SK-N-SH (cell line): ENCODE measurements at regions not wholly inside any gene's neighbourhood (a gene's known extent, or its start where the extent isn't known, plus 50 kb on each side); places are given as distances from the start of the nearest gene placed in this dataset.

Experiments
- CTCF ChIA-PET: fragments of 300-600, 350-600 bp; formaldehyde crosslinking; extraction: SDS; loops from one replicate; lab custom pipeline; 2021; lab: Yijun Ruan, JAX
- POLR2A ChIA-PET: fragments of 350-600 bp; sonication (Branson Sonifier 250); formaldehyde crosslinking; extraction: SDS; loops from one replicate; lab custom pipeline; 2020; ENCODE audit warnings: antibody characterized with exemption, inconsistent platforms; lab: Yijun Ruan, JAX
- DNase-seq: peaks from one replicate; pipeline ENCODE4 v3.0.0; 2012
- H2AFZ ChIP-seq: fragments of 200-600 bp; sonication (generic); 2 replicates; pipeline ENCODE4 v1.8.1; 2016; ENCODE audit warnings: antibody characterized with exemption, mild to moderate bottlenecking, low read depth
- H3F3A ChIP-seq: fragments of 200-600 bp; sonication (generic); replicated peaks from 2 replicates; pipeline ENCODE3; 2016; ENCODE audit warnings: antibody characterized with exemption, mild to moderate bottlenecking; ENCODE audit not compliant: insufficient read depth
- H3K27ac ChIP-seq, 2 experiments: fragments of 200-500 bp in 1 of 2; fragments of 200-600 bp in 1 of 2; sonication (Bioruptor generic) in 1 of 2; sonication (generic), shearing (Covaris generic) in 1 of 2; 2 replicates each; pipeline versions ENCODE4 v1.5.1 to v1.6.1; 2014 to 2016; ENCODE audit warnings: low read depth in 2 of 2, inconsistent platforms in 1 of 2, low read length in 1 of 2, mild to moderate bottlenecking in 1 of 2, mixed read lengths in 1 of 2
- H3K27me3 ChIP-seq: fragments of 200-600 bp; sonication (generic), shearing (Covaris generic); 2 replicates; pipeline ENCODE4 v1.6.1; 2016; ENCODE audit warnings: mixed run types; ENCODE audit not compliant: insufficient read depth
- H3K36me3 ChIP-seq, 2 experiments: fragments of 200-500 bp in 1 of 2; fragments of 200-600 bp in 1 of 2; sonication (Bioruptor generic) in 1 of 2; sonication (generic) in 1 of 2; replicated peaks in 1 of 2; 2 replicates each; pipeline versions ENCODE3 to v1.5.1; 2014 to 2016; ENCODE audit warnings: low read length in 1 of 2, mild to moderate bottlenecking in 1 of 2; ENCODE audit not compliant: insufficient read depth in 2 of 2, control insufficient read depth in 1 of 2
- H3K4me1 ChIP-seq, 2 experiments: fragments of 200-500 bp in 1 of 2; fragments of 200-600 bp in 1 of 2; sonication (Bioruptor generic) in 1 of 2; sonication (generic), shearing (Covaris generic) in 1 of 2; 2 replicates each; pipeline versions ENCODE4 v1.5.1 to v1.6.1; 2014 to 2016; ENCODE audit warnings: low read depth in 1 of 2, low read length in 1 of 2, mixed run types in 1 of 2; ENCODE audit not compliant: insufficient read depth in 2 of 2, control insufficient read depth in 1 of 2
- H3K4me2 ChIP-seq: fragments of 200-600 bp; sonication (generic), shearing (Covaris generic); 2 replicates; pipeline ENCODE4 v1.6.1; 2017; ENCODE audit warnings: mixed run types
- H3K4me3 ChIP-seq, 2 experiments: fragments of 200-500 bp in 1 of 2; fragments of 200-600 bp in 1 of 2; sonication (Bioruptor generic) in 1 of 2; sonication (generic), shearing (Covaris generic) in 1 of 2; 2 replicates each; pipeline versions ENCODE4 v1.5.1 to v1.8.1; 2014 to 2016; ENCODE audit warnings: low read depth in 2 of 2, inconsistent platforms in 1 of 2, low read length in 1 of 2, mild to moderate bottlenecking in 1 of 2, mixed read lengths in 1 of 2, moderate library complexity in 1 of 2
- H3K79me2 ChIP-seq: fragments of 200-600 bp; sonication (generic); 2 replicates; pipeline ENCODE4 v1.8.1; 2017; ENCODE audit warnings: mild to moderate bottlenecking; ENCODE audit not compliant: insufficient read depth
- H3K9ac ChIP-seq: fragments of 200-600 bp; sonication (generic); 2 replicates; pipeline ENCODE4 v1.6.1; 2017; ENCODE audit warnings: mixed run types
- H3K9me2 ChIP-seq: fragments of 200-600 bp; sonication (generic); 2 replicates; pipeline ENCODE4 v1.6.1; 2017; ENCODE audit warnings: mixed run types
- H3K9me3 ChIP-seq: fragments of 200-600 bp; sonication (generic); 2 replicates; pipeline ENCODE4 v1.6.1; 2017; ENCODE audit warnings: mixed run types, mild to moderate bottlenecking, moderate library complexity
- H4K20me1 ChIP-seq: fragments of 200-600 bp; sonication (generic); 2 replicates; pipeline ENCODE4 v1.6.1; 2017; ENCODE audit warnings: mild to moderate bottlenecking, mixed run types; ENCODE audit not compliant: insufficient read depth
- FOSL2 ChIP-seq: IDR thresholded peaks from 2 replicates; pipeline ENCODE4 v1.4.0; 2012; ENCODE audit warnings: low read depth, mild to moderate bottlenecking, moderate library complexity, borderline replicate concordance
- FOXJ3 ChIP-seq: sonication (generic); formaldehyde crosslinking; IDR thresholded peaks from 2 replicates; pipeline ENCODE4 v1.5.1; 2020; ENCODE audit warnings: mild to moderate bottlenecking, missing genetic modification reagents
- GABPA ChIP-seq: IDR thresholded peaks from 2 replicates; pipeline ENCODE4 v1.4.0; 2012; ENCODE audit warnings: low read depth, mild to moderate bottlenecking
- IRF3 ChIP-seq: fragments of 150-350 bp; IDR thresholded peaks from 2 replicates; pipeline ENCODE4 v1.6.1; 2016; ENCODE audit warnings: mild to moderate bottlenecking, low read depth, low read length
- JUND ChIP-seq: IDR thresholded peaks from 2 replicates; pipeline ENCODE4 v1.4.0; 2012
- MXI1 ChIP-seq: IDR thresholded peaks from 2 replicates; pipeline ENCODE4 v1.6.1; 2012; ENCODE audit warnings: mild to moderate bottlenecking, low read depth, low read length, improper control_type of control experiment
- POLR2AphosphoS5 ChIP-seq: IDR thresholded peaks from 2 replicates; pipeline ENCODE4 v1.6.1; 2012; ENCODE audit warnings: low read depth, low read length
- RAD21 ChIP-seq: IDR thresholded peaks from 2 replicates; pipeline ENCODE4 v1.6.1; 2012; ENCODE audit warnings: mild to moderate bottlenecking, low read length
- SIN3A ChIP-seq: IDR thresholded peaks from 2 replicates; pipeline ENCODE4 v1.6.1; 2012; ENCODE audit warnings: low read depth, mild to moderate bottlenecking, low read length, moderate library complexity, borderline replicate concordance
- TAF1 ChIP-seq: IDR thresholded peaks from 2 replicates; pipeline ENCODE4 v1.6.1; 2012; ENCODE audit warnings: low read depth, mild to moderate bottlenecking, low read length, moderate library complexity, borderline replicate concordance
- TCF12 ChIP-seq: IDR thresholded peaks from 2 replicates; pipeline ENCODE4 v1.4.0; 2012
- TEAD4 ChIP-seq: IDR thresholded peaks from 2 replicates; pipeline ENCODE4 v1.4.0; 2012; ENCODE audit warnings: mild to moderate bottlenecking, borderline replicate concordance; ENCODE audit not compliant: insufficient read depth
- USF2 ChIP-seq: fragments of 150-350 bp; IDR thresholded peaks from 2 replicates; pipeline ENCODE4 v1.6.1; 2017; ENCODE audit warnings: antibody characterized with exemption, low read length, low read depth, borderline replicate concordance
- whole genome bisulfite sequencing: methylation state at CpG from one replicate; pipeline ENCODE4 v1.1.6; 2017; ENCODE audit warnings: low lambda C conversion rate; 5-methylcytosine and 5-hydroxymethylcytosine counted together
- TF ChIP-seq, protein P1 (sequence below): IDR thresholded peaks from 2 replicates; pipeline ENCODE4 v1.4.0; 2012; ENCODE audit warnings: low read depth, borderline replicate concordance
- TF ChIP-seq, protein P2 (sequence below): fragments of 200-600 bp; sonication (generic); IDR thresholded peaks from 2 replicates; pipeline ENCODE4 v1.6.1; 2017; ENCODE audit warnings: antibody characterized with exemption, mild to moderate bottlenecking, moderate library complexity

DNA sequence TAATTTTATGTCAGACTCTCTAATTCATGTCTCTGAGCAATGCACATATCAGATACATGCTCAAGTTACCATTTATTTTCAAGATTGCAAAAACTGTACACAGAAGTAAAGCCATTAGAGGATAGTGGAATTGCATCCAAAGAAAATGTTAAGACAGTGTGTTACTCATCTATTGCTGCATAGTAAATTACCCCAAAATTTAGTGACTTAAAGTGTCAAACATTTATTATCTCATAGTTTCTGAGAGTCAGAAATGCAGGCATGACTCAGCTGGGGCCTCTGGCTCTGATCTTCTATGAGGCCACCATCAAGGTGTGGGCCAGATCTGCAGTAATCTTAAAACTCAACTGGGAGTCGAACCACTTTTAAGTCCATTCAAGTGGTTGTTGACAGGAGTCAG, 275.2 kb downstream of the QDPR start:
- Histone ChIP-seq H3K27ac (peak overlapping the region in 1 of 2 experiments; percentile 33; a peak in 1 of 4 replicates), H2AFZ (no peak overlapping the region), H3K27me3 (no peaks in the 10 kb centered on the region), H3K4me3 (no peak overlapping the region), H4K20me1 (no peaks in the 10 kb centered on the region), H3F3A (peaks cover 13% of the 10 kb centered on the region), H3K79me2 (no peaks in the 10 kb centered on the region), H3K9me2 (no peaks in the 10 kb centered on the region), H3K9ac (no peak overlapping the region), H3K9me3 (no peaks in the 10 kb centered on the region), H3K4me2 (no peak overlapping the region), H3K36me3 (no peaks in the 10 kb centered on the region), H3K4me1 (peaks cover 16 to 20% of the 10 kb centered on the region in 2 experiments; a peak in 3 of 4 replicates)
- no peak for DNase-seq
- POLR2A ChIA-PET, result no interaction called here
- TF ChIP-seq JUND (peak; percentile 46; the same call in 1 of the 2 replicates), TCF12 (peak; percentile 20; the same call in 1 of the 2 replicates), SIN3A (no peak)
- TF ChIP-seq, protein P1, sequence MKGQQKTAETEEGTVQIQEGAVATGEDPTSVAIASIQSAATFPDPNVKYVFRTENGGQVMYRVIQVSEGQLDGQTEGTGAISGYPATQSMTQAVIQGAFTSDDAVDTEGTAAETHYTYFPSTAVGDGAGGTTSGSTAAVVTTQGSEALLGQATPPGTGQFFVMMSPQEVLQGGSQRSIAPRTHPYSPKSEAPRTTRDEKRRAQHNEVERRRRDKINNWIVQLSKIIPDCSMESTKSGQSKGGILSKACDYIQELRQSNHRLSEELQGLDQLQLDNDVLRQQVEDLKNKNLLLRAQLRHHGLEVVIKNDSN, result no peak
- CTCF ChIA-PET, result no interaction called here
- WGBS, result 58% methylated on average over 1 of the region's 1 CpG

GRCh38 chr4:17234678-17235077, 277.2 kb downstream of the QDPR start:
- no peak overlapping the region for H3K4me2 ChIP-seq
- H3K4me3 ChIP-seq, result no peak overlapping the region
- no peaks in the 10 kb centered on the region for H3K9me3 ChIP-seq
- 84% methylated on average over 1 of the region's 1 CpG for WGBS
- H3K4me1 ChIP-seq, result peaks cover 18 to 24% of the 10 kb centered on the region in 2 experiments; a peak in 3 of 4 replicates
- ChIA-PET CTCF (no interaction called here), POLR2A (no interaction called here)
- no peak for DNase-seq
- no peak overlapping the region for H3K27ac ChIP-seq
- H3K36me3 ChIP-seq, result no peaks in the 10 kb centered on the region
- no peak overlapping the region for H2AFZ ChIP-seq
- no peaks in the 10 kb centered on the region for H4K20me1 ChIP-seq
- H3K27me3 ChIP-seq, result no peaks in the 10 kb centered on the region
- TF ChIP-seq RAD21 (no peak), GABPA (no peak), TAF1 (no peak), MXI1 (no peak), TEAD4 (no peak), IRF3 (no peak), POLR2AphosphoS5 (no peak), FOSL2 (no peak), FOXJ3 (CRISPR knock-in tag) (no peak), USF2 (no peak)
- TF ChIP-seq, protein P2, sequence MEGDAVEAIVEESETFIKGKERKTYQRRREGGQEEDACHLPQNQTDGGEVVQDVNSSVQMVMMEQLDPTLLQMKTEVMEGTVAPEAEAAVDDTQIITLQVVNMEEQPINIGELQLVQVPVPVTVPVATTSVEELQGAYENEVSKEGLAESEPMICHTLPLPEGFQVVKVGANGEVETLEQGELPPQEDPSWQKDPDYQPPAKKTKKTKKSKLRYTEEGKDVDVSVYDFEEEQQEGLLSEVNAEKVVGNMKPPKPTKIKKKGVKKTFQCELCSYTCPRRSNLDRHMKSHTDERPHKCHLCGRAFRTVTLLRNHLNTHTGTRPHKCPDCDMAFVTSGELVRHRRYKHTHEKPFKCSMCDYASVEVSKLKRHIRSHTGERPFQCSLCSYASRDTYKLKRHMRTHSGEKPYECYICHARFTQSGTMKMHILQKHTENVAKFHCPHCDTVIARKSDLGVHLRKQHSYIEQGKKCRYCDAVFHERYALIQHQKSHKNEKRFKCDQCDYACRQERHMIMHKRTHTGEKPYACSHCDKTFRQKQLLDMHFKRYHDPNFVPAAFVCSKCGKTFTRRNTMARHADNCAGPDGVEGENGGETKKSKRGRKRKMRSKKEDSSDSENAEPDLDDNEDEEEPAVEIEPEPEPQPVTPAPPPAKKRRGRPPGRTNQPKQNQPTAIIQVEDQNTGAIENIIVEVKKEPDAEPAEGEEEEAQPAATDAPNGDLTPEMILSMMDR, result no peak
- H3K79me2 ChIP-seq, result no peaks in the 10 kb centered on the region
- H3F3A ChIP-seq, result peaks cover 13% of the 10 kb centered on the region
- no peaks in the 10 kb centered on the region for H3K9me2 ChIP-seq
- H3K9ac ChIP-seq, result no peak overlapping the region
